HCT116 (cell line): ENCODE measurements at regions not wholly inside any gene's neighbourhood (a gene's known extent, or its start where the extent isn't known, plus 50 kb on each side); places are given as distances from the start of the nearest gene placed in this dataset.
A peak's percentile ranks its signal among the peaks of the same experiment; 100 is the strongest.

Experiments
- ATAC-seq: fragments of 200-7000 bp; cut with Tn5 transposase; 2 replicates; pipeline ENCODE4 v1.9.1; 2020; ENCODE audit warnings: mild to moderate bottlenecking, moderate library complexity
- BruUV-seq: library from RNA; stranded (reverse); fragments of 400-500 nt; replicated peaks from 2 replicates; lab custom pipeline; 2021; lab: Mats Ljungman, UMichigan
- CTCF ChIA-PET: fragments of 300-600 bp; sonication (Branson Sonifier 250); formaldehyde crosslinking; loops from one replicate; lab custom pipeline; 2021; ENCODE audit warnings: antibody characterized with exemption; lab: Charles Lee
- POLR2A ChIA-PET: fragments of 300-600, 350-600 bp; sonication (Branson Sonifier 250); formaldehyde crosslinking; loops from one replicate; lab custom pipeline; 2021; ENCODE audit warnings: antibody characterized with exemption; lab: Charles Lee
- RAD21 ChIA-PET, 2 experiments: fragments of 300-600 bp; sonication (Branson Sonifier 250); formaldehyde crosslinking; loops; one replicate each; lab custom pipeline; 2023; ENCODE audit warnings: low total read pairs in 2 of 2; ENCODE audit not compliant: uncharacterized antibody in 2 of 2, unreplicated experiment in 2 of 2, low non-redundant PET in 1 of 2; lab: Charles Lee
- DNase-seq: peaks from one replicate; pipeline ENCODE4 v3.0.0-alpha.2; 2010; ENCODE audit warnings: low read depth, low spot score
- H2AFZ ChIP-seq: fragments of 200-600 bp; shearing (Covaris generic), sonication (generic); 2 replicates; pipeline ENCODE4 v1.6.1; 2017; ENCODE audit warnings: low read depth, mixed run types, mixed read lengths, antibody characterized with exemption, low read length; ENCODE audit not compliant: poor library complexity, severe bottlenecking
- H3K27ac ChIP-seq: 2 replicates; pipeline ENCODE4 v1.5.1; 2012; ENCODE audit warnings: low read depth, low read length
- H3K27me3 ChIP-seq: fragments of 200-600 bp; sonication (generic); 2 replicates; pipeline ENCODE4 v1.6.1; 2016; ENCODE audit warnings: mixed run types, low read length, mixed read lengths; ENCODE audit not compliant: insufficient read depth
- H3K36me3 ChIP-seq, 2 experiments: fragments of 200-500 bp in 1 of 2; fragments of 200-600 bp in 1 of 2; sonication (Bioruptor generic) in 1 of 2; sonication (generic) in 1 of 2; 2 replicates each; pipeline versions ENCODE4 v1.5.1 to v1.6.1; 2014 to 2016; ENCODE audit warnings: low read length in 2 of 2, inconsistent platforms in 1 of 2, mixed read lengths in 1 of 2, mixed run types in 1 of 2; ENCODE audit not compliant: insufficient read depth in 2 of 2, control insufficient read depth in 1 of 2
- H3K4me1 ChIP-seq, 2 experiments: fragments of 200-600 bp in 1 of 2; sonication (generic) in 1 of 2; 2 replicates each; pipeline versions ENCODE4 v1.5.1 to v1.6.1; 2012 to 2017; ENCODE audit warnings: low read length in 2 of 2, inconsistent platforms in 1 of 2, mild to moderate bottlenecking in 1 of 2, mixed read lengths in 1 of 2, mixed run types in 1 of 2, moderate library complexity in 1 of 2; ENCODE audit not compliant: insufficient read depth in 2 of 2, control insufficient read depth in 1 of 2
- H3K4me2 ChIP-seq: fragments of 200-600 bp; sonication (generic); 2 replicates; pipeline ENCODE4 v1.6.1; 2017; ENCODE audit warnings: mixed run types, low read length, mixed read lengths
- H3K4me3 ChIP-seq, 2 experiments: fragments of 200-600 bp in 1 of 2; sonication (generic) in 1 of 2; replicated peaks in 1 of 2; 2 replicates each; pipeline ENCODE4 v1.5.1; 2011 to 2016; ENCODE audit warnings: low read length in 2 of 2, control low read depth in 1 of 2, low read depth in 1 of 2, mild to moderate bottlenecking in 1 of 2, mixed read lengths in 1 of 2, mixed run types in 1 of 2
- H3K79me2 ChIP-seq: fragments of 200-600 bp; sonication (generic); 2 replicates; pipeline ENCODE4 v1.6.1; 2017; ENCODE audit warnings: mild to moderate bottlenecking, mixed run types, low read length, moderate library complexity, mixed read lengths; ENCODE audit not compliant: insufficient read depth
- H3K9ac ChIP-seq: fragments of 200-600 bp; sonication (generic); 2 replicates; pipeline ENCODE4 v1.6.1; 2016; ENCODE audit warnings: low read length, mixed read lengths
- H3K9me2 ChIP-seq: fragments of 200-600 bp; sonication (generic), shearing (Covaris generic); 2 replicates; pipeline ENCODE4 v1.6.1; 2017; ENCODE audit warnings: mixed run types, mild to moderate bottlenecking, moderate library complexity; ENCODE audit not compliant: insufficient read depth
- H3K9me3 ChIP-seq, 2 experiments: fragments of 200-500 bp in 1 of 2; fragments of 200-600 bp in 1 of 2; sonication (Bioruptor generic) in 1 of 2; sonication (generic) in 1 of 2; 2 replicates each; pipeline ENCODE4 v1.6.1; 2014 to 2017; ENCODE audit warnings: low read length in 2 of 2, mixed read lengths in 2 of 2, inconsistent platforms in 1 of 2, low read depth in 1 of 2, mild to moderate bottlenecking in 1 of 2, mixed run types in 1 of 2, moderate library complexity in 1 of 2; ENCODE audit not compliant: control insufficient read depth in 1 of 2, insufficient read depth in 1 of 2
- H4K20me1 ChIP-seq: fragments of 200-600 bp; sonication (generic), shearing (Covaris generic); 2 replicates; pipeline ENCODE4 v1.6.1; 2017; ENCODE audit warnings: mixed run types, mild to moderate bottlenecking, moderate library complexity; ENCODE audit not compliant: insufficient read depth
- CBX3 ChIP-seq: IDR thresholded peaks from 2 replicates; pipeline ENCODE4 v1.6.1; 2012; ENCODE audit warnings: low read depth
- EGR1 ChIP-seq: IDR thresholded peaks from 2 replicates; pipeline ENCODE4 v1.6.1; 2012; ENCODE audit warnings: low read depth
- ELF1 ChIP-seq: IDR thresholded peaks from 2 replicates; pipeline ENCODE4 v1.6.1; 2012; ENCODE audit warnings: low read depth, borderline replicate concordance
- EZH2phosphoT487 ChIP-seq: fragments of 200-600 bp; IDR thresholded peaks from 2 replicates; pipeline ENCODE4 v1.6.1; 2018; ENCODE audit warnings: antibody characterized with exemption, borderline replicate concordance
- POLR2AphosphoS5 ChIP-seq: IDR thresholded peaks from 2 replicates; pipeline ENCODE4 v1.6.1; 2011; ENCODE audit warnings: mild to moderate bottlenecking, low read depth, low read length, moderate library complexity
- RAD21 ChIP-seq: IDR thresholded peaks from 2 replicates; pipeline ENCODE4 v1.6.1; 2012; ENCODE audit warnings: low read depth, mild to moderate bottlenecking
- TCF7L2 ChIP-seq: IDR thresholded peaks from 2 replicates; pipeline ENCODE4 v1.7.0; 2011; ENCODE audit warnings: borderline replicate concordance, inconsistent platforms; ENCODE audit not compliant: insufficient read depth, insufficient read length; ENCODE audit errors: extremely low read depth
- YY1 ChIP-seq: IDR thresholded peaks from 2 replicates; pipeline ENCODE4 v1.6.1; 2011; ENCODE audit warnings: low read length, low read depth, moderate library complexity, mild to moderate bottlenecking; ENCODE audit not compliant: insufficient replicate concordance; ENCODE audit errors: extremely low read depth
- ZFX ChIP-seq: fragments of 450-650 bp; IDR thresholded peaks from 2 replicates; pipeline ENCODE4 v1.6.1; 2017
- ZNF274 ChIP-seq: fragments of 200-500 bp; sonication (Bioruptor generic); IDR thresholded peaks from 2 replicates; pipeline ENCODE4 v1.6.1; 2014; ENCODE audit warnings: mild to moderate bottlenecking, low read depth, low read length, inconsistent platforms
- intact Hi-C: fragments of 100-400 bp; cut with micrococcal nuclease; formaldehyde crosslinking; loops from 2 replicates; pipeline ENCODE4 v1.10.0; 2022
- TF ChIP-seq, protein P1 (sequence below), 3 experiments: fragments of 200-600 bp in 1 of 3; sonication (generic) in 1 of 3; IDR thresholded peaks in 2 of 3; conservative IDR thresholded peaks in 1 of 3; 2 replicates each; pipeline ENCODE4 v1.5.1; 2012 to 2017; ENCODE audit warnings: low read depth in 2 of 3, low read length in 2 of 3, antibody characterized with exemption in 1 of 3, borderline replicate concordance in 1 of 3, control low read depth in 1 of 3, mild to moderate bottlenecking in 1 of 3, mixed read lengths in 1 of 3, mixed run types in 1 of 3, moderate library complexity in 1 of 3; ENCODE audit not compliant: insufficient read depth in 1 of 3
- TF ChIP-seq, protein P2 (sequence below): IDR thresholded peaks from 2 replicates; pipeline ENCODE4 v1.6.1; 2012
- TF ChIP-seq, protein P3 (sequence below): IDR thresholded peaks from 2 replicates; pipeline ENCODE4 v1.6.1; 2011; ENCODE audit warnings: mild to moderate bottlenecking, low read length, moderate library complexity; ENCODE audit not compliant: insufficient replicate concordance; ENCODE audit errors: extremely low read depth

DNA sequence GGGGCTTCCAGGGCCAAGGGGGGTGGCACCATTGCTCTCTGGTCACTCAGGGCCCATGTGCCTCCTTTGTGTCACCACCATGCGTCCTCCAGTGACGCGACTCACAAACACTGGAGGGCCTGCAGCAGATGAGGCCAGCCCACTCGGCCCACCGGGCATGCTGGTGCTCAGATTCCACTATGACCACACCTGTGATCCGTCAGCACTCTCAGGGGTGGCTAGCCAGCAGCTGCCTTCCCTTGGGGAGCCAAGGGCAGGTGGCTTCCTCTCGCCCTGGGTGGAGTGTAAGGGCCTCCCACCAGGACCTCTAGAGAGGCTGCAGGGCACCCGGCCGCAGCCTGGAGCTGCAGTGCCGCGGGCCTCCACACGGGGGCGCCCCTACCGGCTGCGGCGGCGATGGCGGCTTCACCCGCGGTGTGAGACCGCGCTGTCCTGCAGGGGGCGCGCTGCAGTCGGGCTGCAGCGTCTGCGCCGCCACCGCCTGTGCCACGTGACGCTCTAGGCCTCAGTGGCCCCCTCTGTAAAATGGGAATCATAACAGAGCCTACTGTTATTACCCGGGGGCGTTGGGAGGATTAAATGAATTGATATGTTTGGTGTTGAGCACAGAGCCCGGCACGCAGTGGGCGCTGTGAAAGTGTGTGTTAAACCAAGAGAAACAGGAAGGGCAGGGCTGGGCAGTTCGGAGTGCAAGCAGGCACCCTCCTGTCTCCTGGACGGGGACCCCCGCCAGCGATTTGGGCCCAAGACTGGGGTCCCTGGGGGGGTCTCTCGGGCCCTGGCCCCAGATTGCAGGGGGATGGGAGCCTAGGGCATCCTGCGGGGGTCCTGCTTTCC lies 192.4 kb upstream of the GSE1 start:
- DNase-seq: peak; percentile 49
- H3K79me2 ChIP-seq: no peaks in the 10 kb centered on the region
- no peaks in the 10 kb centered on the region for H3K9me2 ChIP-seq
- RAD21 ChIA-PET: interaction anchor here (0.8 to 1.0 kb wide), 3 partner anchors 132 to 190 kb away, joined by 3 to 4 read pairs (median 4); no protein-coding TSS in a partner anchor
- H3K4me2 ChIP-seq: no peak overlapping the region
- TF ChIP-seq ZFX (no peak), ELF1 (no peak), YY1 (peak; percentile 86), CBX3 (peak; percentile 100), EZH2phosphoT487 (no peak), RAD21 (peak; percentile 98), TCF7L2 (peak; percentile 63), ZNF274 (no peak), POLR2AphosphoS5 (0 out of 2 replicates have a peak, but pooled peaks have one; percentile 25), EGR1 (no peak)
- TF ChIP-seq, protein P1, sequence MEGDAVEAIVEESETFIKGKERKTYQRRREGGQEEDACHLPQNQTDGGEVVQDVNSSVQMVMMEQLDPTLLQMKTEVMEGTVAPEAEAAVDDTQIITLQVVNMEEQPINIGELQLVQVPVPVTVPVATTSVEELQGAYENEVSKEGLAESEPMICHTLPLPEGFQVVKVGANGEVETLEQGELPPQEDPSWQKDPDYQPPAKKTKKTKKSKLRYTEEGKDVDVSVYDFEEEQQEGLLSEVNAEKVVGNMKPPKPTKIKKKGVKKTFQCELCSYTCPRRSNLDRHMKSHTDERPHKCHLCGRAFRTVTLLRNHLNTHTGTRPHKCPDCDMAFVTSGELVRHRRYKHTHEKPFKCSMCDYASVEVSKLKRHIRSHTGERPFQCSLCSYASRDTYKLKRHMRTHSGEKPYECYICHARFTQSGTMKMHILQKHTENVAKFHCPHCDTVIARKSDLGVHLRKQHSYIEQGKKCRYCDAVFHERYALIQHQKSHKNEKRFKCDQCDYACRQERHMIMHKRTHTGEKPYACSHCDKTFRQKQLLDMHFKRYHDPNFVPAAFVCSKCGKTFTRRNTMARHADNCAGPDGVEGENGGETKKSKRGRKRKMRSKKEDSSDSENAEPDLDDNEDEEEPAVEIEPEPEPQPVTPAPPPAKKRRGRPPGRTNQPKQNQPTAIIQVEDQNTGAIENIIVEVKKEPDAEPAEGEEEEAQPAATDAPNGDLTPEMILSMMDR (IDR thresholded peaks at IDR 0.05 in 2 of 3, conservative IDR thresholded peaks at IDR 0.05 in 1 of 3; ENCODE audit: borderline replicate concordance in 1 of 3, insufficient read depth in 1 of 3, low read depth in 2 of 3, low read length in 2 of 3): peak; percentile 100
- TF ChIP-seq, protein P2, sequence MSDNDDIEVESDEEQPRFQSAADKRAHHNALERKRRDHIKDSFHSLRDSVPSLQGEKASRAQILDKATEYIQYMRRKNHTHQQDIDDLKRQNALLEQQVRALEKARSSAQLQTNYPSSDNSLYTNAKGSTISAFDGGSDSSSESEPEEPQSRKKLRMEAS: peak; percentile 89
- TF ChIP-seq, protein P3, sequence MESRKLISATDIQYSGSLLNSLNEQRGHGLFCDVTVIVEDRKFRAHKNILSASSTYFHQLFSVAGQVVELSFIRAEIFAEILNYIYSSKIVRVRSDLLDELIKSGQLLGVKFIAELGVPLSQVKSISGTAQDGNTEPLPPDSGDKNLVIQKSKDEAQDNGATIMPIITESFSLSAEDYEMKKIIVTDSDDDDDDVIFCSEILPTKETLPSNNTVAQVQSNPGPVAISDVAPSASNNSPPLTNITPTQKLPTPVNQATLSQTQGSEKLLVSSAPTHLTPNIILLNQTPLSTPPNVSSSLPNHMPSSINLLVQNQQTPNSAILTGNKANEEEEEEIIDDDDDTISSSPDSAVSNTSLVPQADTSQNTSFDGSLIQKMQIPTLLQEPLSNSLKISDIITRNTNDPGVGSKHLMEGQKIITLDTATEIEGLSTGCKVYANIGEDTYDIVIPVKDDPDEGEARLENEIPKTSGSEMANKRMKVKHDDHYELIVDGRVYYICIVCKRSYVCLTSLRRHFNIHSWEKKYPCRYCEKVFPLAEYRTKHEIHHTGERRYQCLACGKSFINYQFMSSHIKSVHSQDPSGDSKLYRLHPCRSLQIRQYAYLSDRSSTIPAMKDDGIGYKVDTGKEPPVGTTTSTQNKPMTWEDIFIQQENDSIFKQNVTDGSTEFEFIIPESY: no peak
- POLR2A ChIA-PET: no interaction called here
- peaks cover 8 to 16% of the 10 kb centered on the region in 2 experiments for H3K4me1 ChIP-seq
- no peak overlapping the region for H2AFZ ChIP-seq
- no peak overlapping the region for H3K9ac ChIP-seq
- no peaks in the 10 kb centered on the region for H3K27me3 ChIP-seq
- no peak overlapping the region for H3K27ac ChIP-seq
- no peak overlapping the region for H3K4me3 ChIP-seq
- BruUV-seq: no TSS peak
- H3K9me3 ChIP-seq: no peaks in the 10 kb centered on the region
- CTCF ChIA-PET: interaction anchor here (0.5 to 4.3 kb wide), 27 partner anchors 10 to 306 kb away, joined by 3 to 27 read pairs (median 5); partner anchors contain the start of gene GSE1
- no peaks in the 10 kb centered on the region for H3K36me3 ChIP-seq
- ATAC-seq: peak; percentile 76
- intact Hi-C loops: loop anchor here (1.0 to 10.0 kb wide), 2 partner anchors 134 to 190 kb away; no protein-coding TSS in a partner anchor
- no peaks in the 10 kb centered on the region for H4K20me1 ChIP-seq
